Stromal cell of bone marrow (primary cell): ENCODE measurements at regions not wholly inside any gene's neighbourhood (a gene's known extent, or its start where the extent isn't known, plus 50 kb on each side); places are given as distances from the start of the nearest gene placed in this dataset.
"Not testable (repeated sequence)": the region's sequence is repeated elsewhere in the genome, so short reads cannot be mapped to it uniquely, and the experiment has no call there.

ENCODE experiments used
- DNase-seq: peaks from one replicate; pipeline ENCODE4 v3.0.0-alpha.2; 2012; ENCODE audit warnings: low read depth

- DNase-seq, result no peak
Measured at GRCh38 chr6:76275746-76276145, 203.3 kb upstream of the IMPG1 start.

- DNase-seq, result peak; percentile 4
Measured at GRCh38 chr6:76264468-76264867, 192.0 kb upstream of the IMPG1 start.

GRCh38 chr6:76262240-76262639 is 189.8 kb upstream of the IMPG1 start:
- no peak for DNase-seq

GRCh38 chr6:76250666-76251065 is 178.2 kb upstream of the IMPG1 start:
- no peak for DNase-seq

- DNase-seq, result no peak
Measured at GRCh38 chr6:76247527-76247926, 175.1 kb upstream of the IMPG1 start.

- no peak for DNase-seq
Measured at GRCh38 chr6:76240092-76240491, 167.6 kb upstream of the IMPG1 start.

- no peak for DNase-seq
Measured at GRCh38 chr6:76230711-76231110, 158.2 kb upstream of the IMPG1 start.

- DNase-seq, result no peak
Measured at GRCh38 chr6:76222189-76222588, 149.7 kb upstream of the IMPG1 start.

GRCh38 chr6:76221525-76221924 is 149.1 kb upstream of the IMPG1 start:
- DNase-seq, result no peak

GRCh38 chr6:76220805-76221204 is 148.3 kb upstream of the IMPG1 start:
- no peak for DNase-seq

GRCh38 chr6:76217606-76218005 is 145.1 kb upstream of the IMPG1 start:
- no peak for DNase-seq

GRCh38 chr6:76214546-76214945 is 142.1 kb upstream of the IMPG1 start:
- DNase-seq, result no peak

- no peak for DNase-seq
Measured at GRCh38 chr6:76174722-76175121, 102.3 kb upstream of the IMPG1 start.

- DNase-seq, result no peak
Measured at GRCh38 chr6:76166874-76167273, 94.4 kb upstream of the IMPG1 start.

- no peak for DNase-seq
Measured at GRCh38 chr6:76166297-76166696, 93.8 kb upstream of the IMPG1 start.

GRCh38 chr6:76165471-76166221 is 93.2 kb upstream of the IMPG1 start:
- no peak for DNase-seq

- DNase-seq, result no peak
Measured at GRCh38 chr6:76162811-76163210, 90.3 kb upstream of the IMPG1 start.

GRCh38 chr6:76157800-76158199 is 85.3 kb upstream of the IMPG1 start:
- DNase-seq, result not testable (repeated sequence)

- DNase-seq, result no peak
Measured at GRCh38 chr6:76135481-76135880, 63.0 kb upstream of the IMPG1 start.

GRCh38 chr6:76134651-76135050 is 62.2 kb upstream of the IMPG1 start:
- DNase-seq, result no peak

GRCh38 chr6:76124018-76124417 is 51.6 kb upstream of the IMPG1 start:
- DNase-seq, result no peak
